ENCODE measurements at regions not wholly inside any gene's neighbourhood (a gene's known extent, or its start where the extent isn't known, plus 50 kb on each side); places are given as distances from the start of the nearest gene placed in this dataset.

GRCh38 chr9:73497796-73498195 lies 346.1 kb downstream of the ANXA1 start:
- DNase-seq (no peak), ATAC-seq (no peak)
- no peaks in the 10 kb centered on the region for H3K9me3 Mint-ChIP-seq (ENCODE audit: insufficient read depth)
- no peaks in the 10 kb centered on the region for H3K36me3 Mint-ChIP-seq (ENCODE audit: low read depth)
- no peak overlapping the region for H3K27ac Mint-ChIP-seq
- ChIA-PET CTCF (no interaction called here), POLR2A (no interaction called here)
- no peaks in the 10 kb centered on the region for H3K4me1 Mint-ChIP-seq (ENCODE audit: low read depth)
- H3K4me3 Mint-ChIP-seq = no peak overlapping the region
- no peaks in the 10 kb centered on the region for H3K27me3 Mint-ChIP-seq (ENCODE audit: low read depth)

GRCh38 chr9:73515216-73515615 lies 363.6 kb downstream of the ANXA1 start:
- CTCF ChIA-PET = no interaction called here
- H3K27ac Mint-ChIP-seq = no peak overlapping the region
- H3K4me1 Mint-ChIP-seq (ENCODE audit: low read depth) = no peaks in the 10 kb centered on the region
- H3K27me3 Mint-ChIP-seq (ENCODE audit: low read depth) = no peaks in the 10 kb centered on the region
- POLR2A ChIA-PET = no interaction called here
- H3K4me3 Mint-ChIP-seq = no peak overlapping the region
- no peak for ATAC-seq
- no peak for DNase-seq
- H3K36me3 Mint-ChIP-seq (ENCODE audit: low read depth) = no peaks in the 10 kb centered on the region
- H3K9me3 Mint-ChIP-seq (ENCODE audit: insufficient read depth) = no peaks in the 10 kb centered on the region

- DNase-seq = no peak
- no peak for ATAC-seq
- CTCF ChIA-PET = no interaction called here
Measured at GRCh38 chr9:73523391-73523790, 371.7 kb downstream of the ANXA1 start.

GRCh38 chr9:73525350-73525749 lies 373.7 kb downstream of the ANXA1 start:
- no peaks in the 10 kb centered on the region for H3K36me3 Mint-ChIP-seq (ENCODE audit: low read depth)
- H3K9me3 Mint-ChIP-seq (ENCODE audit: insufficient read depth) = no peaks in the 10 kb centered on the region
- ATAC-seq (no peak), DNase-seq (no peak)
- no peaks in the 10 kb centered on the region for H3K4me1 Mint-ChIP-seq (ENCODE audit: low read depth)
- H3K27me3 Mint-ChIP-seq (ENCODE audit: low read depth) = no peaks in the 10 kb centered on the region
- no peak overlapping the region for H3K4me3 Mint-ChIP-seq
- no peak overlapping the region for H3K27ac Mint-ChIP-seq
- ChIA-PET CTCF (no interaction called here), POLR2A (no interaction called here)

More at GRCh38 chr9:73523391-73523790, 371.7 kb downstream of the ANXA1 start:
- POLR2A ChIA-PET = no interaction called here
- Mint-ChIP-seq H3K27me3 (ENCODE audit: low read depth) (no peaks in the 10 kb centered on the region), H3K9me3 (ENCODE audit: insufficient read depth) (no peaks in the 10 kb centered on the region), H3K4me1 (ENCODE audit: low read depth) (no peaks in the 10 kb centered on the region), H3K27ac (no peak overlapping the region), H3K36me3 (ENCODE audit: low read depth) (no peaks in the 10 kb centered on the region), H3K4me3 (no peak overlapping the region)

GRCh38 chr9:73527521-73527920 lies 375.9 kb downstream of the ANXA1 start:
- Mint-ChIP-seq H3K36me3 (ENCODE audit: low read depth) (no peaks in the 10 kb centered on the region), H3K9me3 (ENCODE audit: insufficient read depth) (no peaks in the 10 kb centered on the region), H3K4me3 (no peak overlapping the region), H3K27me3 (ENCODE audit: low read depth) (no peaks in the 10 kb centered on the region), H3K4me1 (ENCODE audit: low read depth) (no peaks in the 10 kb centered on the region), H3K27ac (no peak overlapping the region)
- ATAC-seq = no peak
- DNase-seq = no peak
- ChIA-PET POLR2A (no interaction called here), CTCF (no interaction called here)

GRCh38 chr9:73528926-73529325 lies 377.3 kb downstream of the ANXA1 start:
- Mint-ChIP-seq H3K4me1 (ENCODE audit: low read depth) (no peaks in the 10 kb centered on the region), H3K4me3 (no peak overlapping the region), H3K36me3 (ENCODE audit: low read depth) (no peaks in the 10 kb centered on the region), H3K27ac (no peak overlapping the region), H3K27me3 (ENCODE audit: low read depth) (no peaks in the 10 kb centered on the region), H3K9me3 (ENCODE audit: insufficient read depth) (peaks cover 3% of the 10 kb centered on the region)
- POLR2A ChIA-PET = no interaction called here
- ATAC-seq (no peak), DNase-seq (no peak)
- CTCF ChIA-PET = no interaction called here

GRCh38 chr9:73529666-73530065 lies 378.0 kb downstream of the ANXA1 start:
- H3K27ac Mint-ChIP-seq = no peak overlapping the region
- ATAC-seq = no peak
- H3K27me3 Mint-ChIP-seq (ENCODE audit: low read depth) = no peaks in the 10 kb centered on the region
- ChIA-PET CTCF (no interaction called here), POLR2A (no interaction called here)
- H3K36me3 Mint-ChIP-seq (ENCODE audit: low read depth) = no peaks in the 10 kb centered on the region
- no peak for DNase-seq
- H3K4me1 Mint-ChIP-seq (ENCODE audit: low read depth) = no peaks in the 10 kb centered on the region
- no peak overlapping the region for H3K4me3 Mint-ChIP-seq
- H3K9me3 Mint-ChIP-seq (ENCODE audit: insufficient read depth) = peaks cover 3% of the 10 kb centered on the region

- no peak for ATAC-seq
- CTCF ChIA-PET = no interaction called here
Measured at GRCh38 chr9:73531051-73531532, 379.4 kb downstream of the ANXA1 start.

GRCh38 chr9:73531658-73532057 lies 380.0 kb downstream of the ANXA1 start:
- H3K4me3 Mint-ChIP-seq = no peak overlapping the region
- H3K27ac Mint-ChIP-seq = no peak overlapping the region
- no peaks in the 10 kb centered on the region for H3K36me3 Mint-ChIP-seq (ENCODE audit: low read depth)
- no peaks in the 10 kb centered on the region for H3K4me1 Mint-ChIP-seq (ENCODE audit: low read depth)
- ATAC-seq = no peak
- ChIA-PET POLR2A (no interaction called here), CTCF (no interaction called here)
- DNase-seq = no peak
- H3K27me3 Mint-ChIP-seq (ENCODE audit: low read depth) = no peaks in the 10 kb centered on the region
- H3K9me3 Mint-ChIP-seq (ENCODE audit: insufficient read depth) = peaks cover 3% of the 10 kb centered on the region

More at GRCh38 chr9:73531051-73531532, 379.4 kb downstream of the ANXA1 start:
- Mint-ChIP-seq H3K27ac (no peak overlapping the region), H3K27me3 (ENCODE audit: low read depth) (no peaks in the 10 kb centered on the region), H3K4me1 (ENCODE audit: low read depth) (no peaks in the 10 kb centered on the region), H3K9me3 (ENCODE audit: insufficient read depth) (peaks cover 3% of the 10 kb centered on the region), H3K36me3 (ENCODE audit: low read depth) (no peaks in the 10 kb centered on the region), H3K4me3 (no peak overlapping the region)
- POLR2A ChIA-PET = no interaction called here
- no peak for DNase-seq

GRCh38 chr9:73532985-73533384 lies 381.3 kb downstream of the ANXA1 start:
- H3K27ac Mint-ChIP-seq = no peak overlapping the region
- DNase-seq = no peak
- no peak overlapping the region for H3K4me3 Mint-ChIP-seq
- POLR2A ChIA-PET = no interaction called here
- H3K27me3 Mint-ChIP-seq (ENCODE audit: low read depth) = no peaks in the 10 kb centered on the region
- no peaks in the 10 kb centered on the region for H3K36me3 Mint-ChIP-seq (ENCODE audit: low read depth)
- H3K9me3 Mint-ChIP-seq (ENCODE audit: insufficient read depth) = peaks cover 3% of the 10 kb centered on the region
- H3K4me1 Mint-ChIP-seq (ENCODE audit: low read depth) = no peaks in the 10 kb centered on the region
- no peak for ATAC-seq
- CTCF ChIA-PET = no interaction called here

GRCh38 chr9:73536403-73536802 lies 384.7 kb downstream of the ANXA1 start:
- POLR2A ChIA-PET = no interaction called here

GRCh38 chr9:73537561-73537960 lies 385.9 kb downstream of the ANXA1 start:
- DNase-seq (no peak), ATAC-seq (no peak)
- Mint-ChIP-seq H3K9me3 (ENCODE audit: insufficient read depth) (peaks cover 3% of the 10 kb centered on the region), H3K27ac (no peak overlapping the region), H3K36me3 (ENCODE audit: low read depth) (no peaks in the 10 kb centered on the region), H3K4me3 (no peak overlapping the region), H3K27me3 (ENCODE audit: low read depth) (no peaks in the 10 kb centered on the region), H3K4me1 (ENCODE audit: low read depth) (no peaks in the 10 kb centered on the region)
- POLR2A ChIA-PET = no interaction called here
- CTCF ChIA-PET = no interaction called here

More at GRCh38 chr9:73536403-73536802, 384.7 kb downstream of the ANXA1 start:
- no peaks in the 10 kb centered on the region for H3K36me3 Mint-ChIP-seq (ENCODE audit: low read depth)
- no peaks in the 10 kb centered on the region for H3K27me3 Mint-ChIP-seq (ENCODE audit: low read depth)
- CTCF ChIA-PET = no interaction called here
- no peak overlapping the region for H3K27ac Mint-ChIP-seq
- no peak for ATAC-seq
- H3K9me3 Mint-ChIP-seq (ENCODE audit: insufficient read depth) = peaks cover 3% of the 10 kb centered on the region
- no peak for DNase-seq
- H3K4me3 Mint-ChIP-seq = no peak overlapping the region
- H3K4me1 Mint-ChIP-seq (ENCODE audit: low read depth) = no peaks in the 10 kb centered on the region

GRCh38 chr9:73539881-73540390 lies 388.3 kb downstream of the ANXA1 start:
- Mint-ChIP-seq H3K9me3 (ENCODE audit: insufficient read depth) (no peaks in the 10 kb centered on the region), H3K36me3 (ENCODE audit: low read depth) (no peaks in the 10 kb centered on the region), H3K27me3 (ENCODE audit: low read depth) (no peaks in the 10 kb centered on the region), H3K27ac (no peak overlapping the region), H3K4me3 (no peak overlapping the region), H3K4me1 (ENCODE audit: low read depth) (no peaks in the 10 kb centered on the region)
- DNase-seq = no peak
- no peak for ATAC-seq
- POLR2A ChIA-PET = no interaction called here
- CTCF ChIA-PET = no interaction called here
